ENCODE measurements at regions not wholly inside any gene's neighbourhood (a gene's known extent, or its start where the extent isn't known, plus 50 kb on each side); places are given as distances from the start of the nearest gene placed in this dataset.

DNA sequence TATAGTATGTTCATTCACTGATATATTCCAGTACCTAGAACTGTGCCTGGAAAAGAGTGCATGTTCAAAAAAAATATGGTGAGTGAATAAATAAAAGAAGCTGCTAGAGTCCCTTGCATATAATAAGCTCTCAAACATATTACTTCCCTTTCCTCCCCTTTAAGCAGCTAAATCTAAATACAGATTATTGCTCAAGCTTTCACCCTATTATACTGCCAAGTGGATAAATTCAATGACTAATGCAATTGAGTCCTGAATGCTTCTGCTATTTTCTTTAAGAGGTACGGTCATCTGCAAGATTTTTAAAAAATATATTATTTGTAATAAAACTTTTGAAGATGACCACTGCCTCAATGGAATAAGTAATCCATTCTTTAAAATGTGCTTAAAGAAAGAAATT lies 248.4 kb downstream of the PLK2 start:
- H3K27ac ChIP-seq, result no peak overlapping the region
- TF ChIP-seq, protein P1, sequence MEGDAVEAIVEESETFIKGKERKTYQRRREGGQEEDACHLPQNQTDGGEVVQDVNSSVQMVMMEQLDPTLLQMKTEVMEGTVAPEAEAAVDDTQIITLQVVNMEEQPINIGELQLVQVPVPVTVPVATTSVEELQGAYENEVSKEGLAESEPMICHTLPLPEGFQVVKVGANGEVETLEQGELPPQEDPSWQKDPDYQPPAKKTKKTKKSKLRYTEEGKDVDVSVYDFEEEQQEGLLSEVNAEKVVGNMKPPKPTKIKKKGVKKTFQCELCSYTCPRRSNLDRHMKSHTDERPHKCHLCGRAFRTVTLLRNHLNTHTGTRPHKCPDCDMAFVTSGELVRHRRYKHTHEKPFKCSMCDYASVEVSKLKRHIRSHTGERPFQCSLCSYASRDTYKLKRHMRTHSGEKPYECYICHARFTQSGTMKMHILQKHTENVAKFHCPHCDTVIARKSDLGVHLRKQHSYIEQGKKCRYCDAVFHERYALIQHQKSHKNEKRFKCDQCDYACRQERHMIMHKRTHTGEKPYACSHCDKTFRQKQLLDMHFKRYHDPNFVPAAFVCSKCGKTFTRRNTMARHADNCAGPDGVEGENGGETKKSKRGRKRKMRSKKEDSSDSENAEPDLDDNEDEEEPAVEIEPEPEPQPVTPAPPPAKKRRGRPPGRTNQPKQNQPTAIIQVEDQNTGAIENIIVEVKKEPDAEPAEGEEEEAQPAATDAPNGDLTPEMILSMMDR (conservative IDR thresholded peaks at IDR 0.05), result no peak
- no peak for TF ChIP-seq ZFX (IDR thresholded peaks at IDR 0.05)

DNA sequence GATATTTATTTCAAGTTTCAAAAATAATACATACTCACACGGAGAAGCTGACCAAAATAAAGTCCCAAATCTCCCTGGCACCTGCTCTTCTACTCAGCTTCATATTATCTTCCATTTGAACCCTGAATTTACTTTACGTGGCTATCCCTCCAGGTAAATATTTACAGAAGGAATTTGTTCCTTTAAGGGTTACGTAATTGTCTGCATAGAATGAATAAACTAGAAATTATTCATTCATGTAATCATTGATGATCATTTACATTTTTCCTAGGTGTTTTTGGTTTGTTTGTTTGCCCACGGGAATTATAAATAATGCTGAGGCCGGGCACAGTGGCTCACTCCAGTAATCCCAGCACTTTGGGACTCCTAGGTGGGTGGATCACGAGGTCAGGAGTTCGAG lies 251.2 kb downstream of the PLK2 start:
- H3K27ac ChIP-seq, result no peak overlapping the region
- no peak for TF ChIP-seq ZFX (IDR thresholded peaks at IDR 0.05)
- TF ChIP-seq, protein P1 (conservative IDR thresholded peaks at IDR 0.05), result no peak

DNA sequence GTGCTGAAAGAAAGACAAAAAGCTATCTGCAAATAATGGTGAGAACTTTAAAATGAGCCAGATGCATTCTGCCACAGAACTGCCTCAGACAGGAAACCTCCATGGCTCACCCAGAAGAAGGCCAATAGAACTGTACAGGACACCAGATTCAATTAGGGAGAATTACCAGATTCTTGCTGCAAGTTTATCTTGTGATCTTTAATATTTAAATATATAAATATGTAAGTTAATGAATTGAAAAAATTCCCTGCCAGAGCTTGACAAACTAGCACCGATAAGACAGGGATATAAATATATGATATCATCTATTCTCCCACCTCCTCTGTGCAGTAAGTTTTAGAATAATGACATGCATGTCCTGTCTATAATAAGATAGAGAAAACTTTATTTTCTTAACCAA lies 252.8 kb downstream of the PLK2 start:
- TF ChIP-seq ZFX (IDR thresholded peaks at IDR 0.05), result no peak
- TF ChIP-seq, protein P1 (conservative IDR thresholded peaks at IDR 0.05), result no peak
- H3K27ac ChIP-seq, result no peak overlapping the region

DNA sequence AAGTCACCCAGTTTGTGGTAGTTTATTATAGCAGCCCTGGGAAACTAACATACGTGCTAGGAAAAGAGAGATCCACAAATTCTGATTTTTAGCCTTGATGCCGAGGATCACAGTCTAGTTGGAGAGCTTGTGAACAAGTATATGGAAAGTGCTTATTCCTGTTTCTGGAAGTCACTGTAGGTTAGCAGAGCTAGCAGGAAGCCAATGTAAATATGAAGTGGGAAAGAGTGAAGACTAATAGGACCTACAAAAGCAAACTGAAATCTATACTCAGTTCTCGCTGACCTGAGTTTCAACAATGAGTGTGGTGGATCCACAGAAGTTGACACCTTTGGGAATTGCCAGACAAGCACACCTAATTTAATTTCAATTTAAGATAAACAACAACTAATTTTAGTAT lies 254.9 kb downstream of the PLK2 start:
- no peak overlapping the region for H3K27ac ChIP-seq

DNA sequence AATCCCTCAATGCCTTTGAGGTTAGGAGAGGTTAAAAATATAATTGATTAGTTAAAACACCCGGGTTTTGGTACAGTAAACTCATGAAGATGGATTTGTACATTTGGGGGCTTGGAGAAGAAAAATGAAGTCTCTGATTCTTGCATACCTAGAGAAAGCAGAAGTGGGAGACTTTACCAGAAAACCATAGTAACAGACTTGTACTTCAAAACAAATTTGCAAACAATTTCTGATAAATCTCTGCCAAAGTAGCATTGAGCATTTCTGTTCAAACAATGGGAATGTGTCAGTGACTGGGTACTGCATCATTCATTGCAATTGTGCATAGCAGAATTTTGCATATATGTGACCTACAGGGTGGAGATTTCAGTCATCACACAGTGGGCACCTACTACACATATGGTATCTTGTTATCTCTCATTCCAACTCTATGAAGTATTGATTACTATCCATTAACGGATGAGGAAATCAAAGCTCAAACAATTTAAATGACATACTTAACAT lies 256.9 kb downstream of the PLK2 start:
- no peak for TF ChIP-seq ZFX (IDR thresholded peaks at IDR 0.05)
- TF ChIP-seq, protein P1 (conservative IDR thresholded peaks at IDR 0.05), result no peak

More for the DNA sequence above, 254.9 kb downstream of the PLK2 start:
- TF ChIP-seq, protein P1 (conservative IDR thresholded peaks at IDR 0.05), result no peak
- TF ChIP-seq ZFX (IDR thresholded peaks at IDR 0.05), result no peak

DNA sequence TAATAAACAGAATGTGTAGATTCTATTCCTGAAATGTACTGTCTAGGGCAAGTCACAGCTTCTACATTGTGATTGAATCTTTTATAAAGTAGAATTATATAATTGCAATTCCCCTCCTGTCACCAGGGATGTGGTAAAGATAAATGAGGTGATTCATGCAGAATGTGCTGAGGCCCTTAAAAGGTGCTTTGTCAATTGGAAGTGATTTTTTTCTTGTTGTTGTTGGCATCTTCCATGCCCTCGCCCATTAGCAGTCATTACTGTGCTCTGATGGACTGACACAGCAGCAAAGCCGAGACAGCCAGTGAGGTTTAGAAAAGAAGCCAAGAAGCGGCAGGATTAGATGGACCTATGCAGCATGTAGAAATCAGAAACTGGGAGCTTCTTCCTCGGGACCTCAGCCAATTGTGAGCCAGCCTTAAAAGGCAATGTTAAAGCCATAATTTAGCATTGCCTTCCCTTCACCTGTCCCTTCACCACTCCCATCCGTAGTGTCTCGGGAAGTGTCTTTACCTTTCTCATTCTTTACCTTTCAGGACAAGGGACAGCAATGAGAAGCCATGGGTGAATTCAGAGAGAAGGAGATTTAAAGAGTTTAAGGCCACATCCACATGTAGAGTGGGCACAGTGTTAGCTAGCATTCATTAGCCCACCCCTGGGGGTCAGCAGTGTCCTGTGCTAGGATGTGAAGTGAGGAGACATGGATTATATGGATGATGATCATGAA lies 257.8 kb downstream of the PLK2 start:
- H3K27ac ChIP-seq, result no peak overlapping the region
- no peak for TF ChIP-seq ZFX (IDR thresholded peaks at IDR 0.05)
- TF ChIP-seq, protein P1 (conservative IDR thresholded peaks at IDR 0.05), result no peak

More for the DNA sequence above, 256.9 kb downstream of the PLK2 start:
- no peak overlapping the region for H3K27ac ChIP-seq

DNA sequence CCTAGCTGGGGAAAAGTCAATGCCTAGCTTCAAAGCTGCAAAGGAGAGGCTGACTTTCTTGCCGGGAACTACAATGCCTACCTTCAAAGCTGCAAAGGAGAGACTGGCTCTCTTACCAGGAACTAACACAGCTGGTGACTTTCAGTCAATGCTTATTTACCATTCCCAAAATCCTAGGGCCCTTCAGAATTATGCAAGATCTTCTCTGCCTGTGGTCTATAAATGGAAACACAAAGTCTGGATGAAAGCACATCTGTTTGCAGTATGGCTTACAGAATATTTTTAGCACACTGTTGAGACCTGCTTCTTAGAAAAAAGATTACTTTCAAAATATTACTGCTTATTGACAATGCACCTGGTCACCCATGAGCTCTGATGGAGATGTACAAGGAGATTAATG lies 259.4 kb downstream of the PLK2 start:
- no peak overlapping the region for H3K27ac ChIP-seq
- TF ChIP-seq ZFX (IDR thresholded peaks at IDR 0.05), result no peak
- TF ChIP-seq, protein P1 (conservative IDR thresholded peaks at IDR 0.05), result no peak
